Mesendoderm (in vitro differentiated cells): ENCODE measurements at regions not wholly inside any gene's neighbourhood (a gene's known extent, or its start where the extent isn't known, plus 50 kb on each side); places are given as distances from the start of the nearest gene placed in this dataset.

Experiments
- DNase-seq: peaks from one replicate; pipeline ENCODE4 v3.0.0; 2013
- H2AK5ac ChIP-seq: 2 replicates; pipeline ENCODE4 v1.6.1; 2013; ENCODE audit warnings: low read length, inconsistent platforms
- H2BK120ac ChIP-seq: 2 replicates; pipeline ENCODE4 v1.6.1; 2013; ENCODE audit warnings: low read depth, mild to moderate bottlenecking, low read length, moderate library complexity, mixed read lengths
- H2BK15ac ChIP-seq: replicated peaks from 2 replicates; pipeline ENCODE4 v1.6.1; 2013; ENCODE audit warnings: low read depth, mild to moderate bottlenecking, moderate library complexity
- H2BK5ac ChIP-seq: 2 replicates; pipeline ENCODE4 v1.6.1; 2013; ENCODE audit warnings: low read length, inconsistent platforms
- H3K18ac ChIP-seq: 2 replicates; pipeline ENCODE4 v1.6.1; 2013; ENCODE audit warnings: mild to moderate bottlenecking, low read length, mixed read lengths
- H3K23ac ChIP-seq: one replicate; pipeline ENCODE4 v1.6.1; 2013; ENCODE audit warnings: low read length
- H3K27ac ChIP-seq: 2 replicates; pipeline ENCODE4 v1.5.1; 2013; ENCODE audit warnings: low read depth, mild to moderate bottlenecking, inconsistent platforms, low read length, moderate library complexity
- H3K27me3 ChIP-seq: 2 replicates; pipeline ENCODE4 v1.6.1; 2013; ENCODE audit warnings: low read length, control low read depth, mild to moderate bottlenecking, inconsistent platforms; ENCODE audit not compliant: insufficient read depth, poor library complexity
- H3K36me3 ChIP-seq: 2 replicates; pipeline ENCODE4 v1.6.1; 2013; ENCODE audit warnings: low read length, inconsistent platforms; ENCODE audit not compliant: control insufficient read depth, insufficient read depth
- H3K4ac ChIP-seq: one replicate; pipeline ENCODE4 v1.6.1; 2013; ENCODE audit warnings: low read depth, mild to moderate bottlenecking, low read length, moderate library complexity
- H3K4me1 ChIP-seq: 2 replicates; pipeline ENCODE4 v1.6.1; 2013; ENCODE audit warnings: low read depth, low read length, inconsistent platforms; ENCODE audit not compliant: control insufficient read depth
- H3K4me2 ChIP-seq: 2 replicates; pipeline ENCODE4 v1.6.1; 2013; ENCODE audit warnings: low read length
- H3K4me3 ChIP-seq: 2 replicates; pipeline ENCODE4 v1.5.1; 2013; ENCODE audit warnings: mild to moderate bottlenecking, low read length
- H3K56ac ChIP-seq: one replicate; pipeline ENCODE4 v1.6.1; 2013; ENCODE audit warnings: low read length
- H3K79me1 ChIP-seq: 2 replicates; pipeline ENCODE4 v1.6.1; 2013; ENCODE audit warnings: low read length, inconsistent platforms
- H3K79me2 ChIP-seq: 2 replicates; pipeline ENCODE4 v1.6.1; 2013; ENCODE audit warnings: mild to moderate bottlenecking, low read length; ENCODE audit not compliant: control insufficient read depth, insufficient read depth
- H3K9ac ChIP-seq: 2 replicates; pipeline ENCODE4 v1.6.1; 2013; ENCODE audit warnings: low read length, inconsistent platforms
- H4K5ac ChIP-seq: one replicate; pipeline ENCODE4 v1.6.1; 2013; ENCODE audit warnings: low read length
- H4K8ac ChIP-seq: one replicate; pipeline ENCODE4 v1.6.1; 2013; ENCODE audit warnings: low read depth, mild to moderate bottlenecking, control low read depth, low read length, moderate library complexity
- WGBS: extraction: QIAGEN DNeasy Blood & Tissue Kit; methylation state at CpG from one replicate; pipeline ENCODE4 v1.1.7; 2013; ENCODE audit warnings: low lambda C conversion rate, missing lambda C conversion rate; ENCODE audit not compliant: insufficient coverage; ENCODE audit errors: extremely low coverage; 5-methylcytosine and 5-hydroxymethylcytosine counted together

DNA sequence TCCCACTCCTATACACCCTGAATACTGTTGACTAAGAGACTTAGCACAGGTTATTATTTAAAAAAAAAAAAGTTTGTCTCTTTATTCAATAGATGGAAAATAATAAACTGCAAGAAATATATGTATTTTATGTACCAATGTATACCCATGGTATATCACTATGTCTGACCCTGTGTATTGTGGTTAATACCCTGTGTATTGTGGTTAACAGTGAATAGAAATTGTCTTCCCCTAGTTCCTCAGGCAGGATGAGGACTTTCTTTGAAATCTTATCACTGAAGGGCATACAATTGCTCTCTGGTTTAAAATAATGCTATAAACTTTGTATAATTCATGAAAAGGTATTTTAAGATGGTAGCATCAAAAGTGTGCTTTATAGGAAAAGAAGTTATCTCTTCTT lies 80.0 kb upstream of the TMEM106B start:
- Histone ChIP-seq H3K36me3 (no peaks in the 10 kb centered on the region), H3K4me2 (no peak overlapping the region), H3K4me3 (no peak overlapping the region), H3K27ac (no peak overlapping the region), H4K8ac (no peak overlapping the region), H3K9ac (no peak overlapping the region), H3K56ac (no peak overlapping the region), H3K79me1 (no peaks in the 10 kb centered on the region), H3K23ac (no peak overlapping the region), H2BK15ac (no peak overlapping the region), H3K27me3 (no peaks in the 10 kb centered on the region), H3K4ac (no peak overlapping the region), H3K4me1 (no peaks in the 10 kb centered on the region), H2AK5ac (no peak overlapping the region), H3K79me2 (no peaks in the 10 kb centered on the region), H2BK5ac (no peak overlapping the region), H4K5ac (no peak overlapping the region), H3K18ac (no peak overlapping the region), H2BK120ac (no peak overlapping the region)
- no peak for DNase-seq

DNA sequence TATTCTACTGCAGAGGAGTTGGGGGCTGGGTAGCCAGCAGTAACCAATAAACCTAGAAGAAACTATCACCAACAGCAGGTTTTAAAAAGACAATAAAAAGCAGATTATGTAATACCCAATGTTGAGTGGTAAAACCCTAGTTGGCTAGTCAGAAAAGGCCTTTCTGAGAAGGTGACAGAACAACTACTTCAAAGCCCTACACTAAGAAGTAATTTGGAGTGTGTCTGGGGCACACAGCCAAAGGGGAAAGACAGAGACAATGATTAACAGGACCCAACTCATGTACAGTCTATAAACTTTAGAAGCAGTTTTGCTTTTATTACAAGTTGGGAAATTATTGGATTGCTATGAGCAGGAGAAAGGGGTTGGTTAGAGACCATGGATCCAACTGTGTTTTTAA lies 77.2 kb upstream of the TMEM106B start:
- H2BK5ac ChIP-seq, result no peak overlapping the region
- H3K27ac ChIP-seq, result no peak overlapping the region
- no peaks in the 10 kb centered on the region for H3K79me1 ChIP-seq
- H4K5ac ChIP-seq, result no peak overlapping the region
- H4K8ac ChIP-seq, result no peak overlapping the region
- no peak overlapping the region for H2BK120ac ChIP-seq
- H3K4me3 ChIP-seq, result no peak overlapping the region
- no peaks in the 10 kb centered on the region for H3K4me1 ChIP-seq
- H3K18ac ChIP-seq, result no peak overlapping the region
- H3K27me3 ChIP-seq, result no peaks in the 10 kb centered on the region
- no peaks in the 10 kb centered on the region for H3K36me3 ChIP-seq
- no peak overlapping the region for H2AK5ac ChIP-seq
- no peaks in the 10 kb centered on the region for H3K79me2 ChIP-seq
- no peak overlapping the region for H3K4me2 ChIP-seq
- DNase-seq, result no peak
- H2BK15ac ChIP-seq, result no peak overlapping the region
- H3K9ac ChIP-seq, result no peak overlapping the region
- no peak overlapping the region for H3K23ac ChIP-seq
- no peak overlapping the region for H3K56ac ChIP-seq
- H3K4ac ChIP-seq, result no peak overlapping the region

DNA sequence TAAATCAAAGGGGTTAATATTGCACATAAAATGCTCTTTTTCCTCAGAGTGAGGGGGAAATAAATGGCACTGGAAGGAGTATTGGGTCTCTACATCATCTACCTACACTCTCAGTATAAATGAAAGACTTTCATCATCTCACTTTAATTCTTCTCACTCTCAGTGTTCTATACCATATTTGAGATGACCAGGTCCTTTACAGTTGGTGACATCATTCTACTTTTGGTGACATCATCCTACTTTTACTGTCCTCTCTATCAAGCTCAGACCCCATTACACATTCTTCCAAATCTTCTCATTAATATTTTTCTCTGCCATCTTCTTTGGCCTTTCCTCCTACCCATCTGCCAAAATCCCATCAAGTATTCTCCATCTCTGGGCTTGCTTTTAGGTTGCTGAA lies 74.6 kb upstream of the TMEM106B start:
- no peak overlapping the region for H3K9ac ChIP-seq
- no peak overlapping the region for H2AK5ac ChIP-seq
- H3K36me3 ChIP-seq, result no peaks in the 10 kb centered on the region
- H2BK15ac ChIP-seq, result no peak overlapping the region
- no peak overlapping the region for H3K18ac ChIP-seq
- no peak overlapping the region for H2BK120ac ChIP-seq
- no peak overlapping the region for H3K4ac ChIP-seq
- H3K79me1 ChIP-seq, result no peaks in the 10 kb centered on the region
- H3K23ac ChIP-seq, result no peak overlapping the region
- H3K56ac ChIP-seq, result no peak overlapping the region
- H3K79me2 ChIP-seq, result no peaks in the 10 kb centered on the region
- no peak overlapping the region for H4K8ac ChIP-seq
- no peak overlapping the region for H3K4me2 ChIP-seq
- no peaks in the 10 kb centered on the region for H3K4me1 ChIP-seq
- no peak for DNase-seq
- H3K4me3 ChIP-seq, result no peak overlapping the region
- no peak overlapping the region for H4K5ac ChIP-seq
- no peaks in the 10 kb centered on the region for H3K27me3 ChIP-seq
- H3K27ac ChIP-seq, result no peak overlapping the region
- no peak overlapping the region for H2BK5ac ChIP-seq

DNA sequence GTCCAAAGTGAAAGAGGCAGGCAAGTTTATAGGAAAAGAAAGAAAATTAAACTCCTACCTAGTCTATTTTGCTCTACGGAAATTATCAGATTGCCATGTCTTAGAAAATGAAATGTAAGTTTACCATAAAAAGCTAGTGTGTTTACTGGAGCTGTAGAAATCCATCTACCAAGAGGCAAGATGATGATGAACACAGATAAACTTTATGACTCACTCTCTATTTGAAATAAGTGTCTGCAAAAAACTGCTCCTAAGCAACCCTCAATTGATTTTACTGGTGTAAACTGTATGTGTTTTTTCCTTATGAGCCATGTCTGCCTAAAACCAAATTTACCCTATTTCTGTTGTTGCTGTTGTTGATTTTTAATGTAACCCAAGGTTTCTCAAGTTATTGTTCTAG lies 73.8 kb upstream of the TMEM106B start:
- no peak for DNase-seq
- Histone ChIP-seq H4K8ac (no peak overlapping the region), H3K9ac (no peak overlapping the region), H2BK5ac (no peak overlapping the region), H3K18ac (no peak overlapping the region), H2BK120ac (no peak overlapping the region), H4K5ac (no peak overlapping the region), H3K56ac (no peak overlapping the region), H3K4ac (no peak overlapping the region), H3K4me2 (no peak overlapping the region), H3K36me3 (no peaks in the 10 kb centered on the region), H3K27me3 (no peaks in the 10 kb centered on the region), H3K27ac (no peak overlapping the region), H3K79me2 (no peaks in the 10 kb centered on the region), H2AK5ac (no peak overlapping the region), H3K4me3 (no peak overlapping the region), H2BK15ac (no peak overlapping the region), H3K23ac (no peak overlapping the region), H3K4me1 (no peaks in the 10 kb centered on the region), H3K79me1 (no peaks in the 10 kb centered on the region)
- WGBS, result no CpG with 5 or more reads among the region's 1 CpG

DNA sequence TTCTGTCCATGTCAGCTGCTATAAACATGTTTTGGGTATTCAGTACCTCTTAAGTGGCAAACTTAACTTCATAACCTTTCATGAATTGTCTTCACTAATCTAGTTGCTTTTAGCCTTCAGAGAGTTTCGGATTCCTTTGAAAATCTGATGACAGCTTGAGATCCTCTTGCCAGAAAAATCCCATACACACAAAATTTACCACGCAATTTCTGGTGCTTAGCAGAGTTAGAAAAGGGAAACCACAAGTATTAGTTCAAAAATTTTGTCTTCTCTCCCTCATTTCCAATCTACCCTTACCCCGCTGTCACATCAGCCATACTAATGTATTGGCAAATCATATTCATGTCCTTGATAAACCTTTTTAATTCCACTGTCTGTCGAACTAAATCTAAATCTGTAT lies 72.7 kb upstream of the TMEM106B start:
- no peaks in the 10 kb centered on the region for H3K79me1 ChIP-seq
- no peaks in the 10 kb centered on the region for H3K36me3 ChIP-seq
- no peak overlapping the region for H3K9ac ChIP-seq
- H3K4me3 ChIP-seq, result no peak overlapping the region
- no peak overlapping the region for H3K56ac ChIP-seq
- H2AK5ac ChIP-seq, result no peak overlapping the region
- DNase-seq, result no peak
- H2BK120ac ChIP-seq, result no peak overlapping the region
- H3K4me2 ChIP-seq, result no peak overlapping the region
- H3K4ac ChIP-seq, result no peak overlapping the region
- no CpG with 5 or more reads among the region's 4 CpGs for WGBS
- H4K8ac ChIP-seq, result no peak overlapping the region
- H3K4me1 ChIP-seq, result no peaks in the 10 kb centered on the region
- H3K27ac ChIP-seq, result no peak overlapping the region
- H3K27me3 ChIP-seq, result no peaks in the 10 kb centered on the region
- no peak overlapping the region for H4K5ac ChIP-seq
- no peak overlapping the region for H3K18ac ChIP-seq
- no peak overlapping the region for H2BK5ac ChIP-seq
- H3K79me2 ChIP-seq, result no peaks in the 10 kb centered on the region
- no peak overlapping the region for H2BK15ac ChIP-seq
- no peak overlapping the region for H3K23ac ChIP-seq

DNA sequence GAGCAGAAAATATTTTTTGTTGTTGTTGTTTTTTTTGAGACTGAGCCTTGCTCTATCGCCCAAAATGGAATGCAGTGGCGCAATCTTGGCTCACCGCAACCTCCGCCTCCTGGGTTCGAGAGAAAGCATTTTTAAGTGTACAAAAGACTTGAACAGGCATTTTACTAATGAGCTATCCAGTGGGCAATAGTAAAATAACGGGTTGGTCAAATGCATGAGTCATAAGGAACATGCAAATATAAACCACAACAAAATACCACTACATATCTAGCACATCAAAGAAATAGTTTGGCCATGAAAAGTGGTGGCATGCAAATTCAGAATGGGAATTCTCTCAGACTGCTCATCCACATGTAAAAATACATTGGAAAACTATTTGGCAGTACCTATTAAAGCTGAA lies 71.7 kb upstream of the TMEM106B start:
- H4K5ac ChIP-seq, result no peak overlapping the region
- H3K4me3 ChIP-seq, result no peak overlapping the region
- no peaks in the 10 kb centered on the region for H3K36me3 ChIP-seq
- no peak overlapping the region for H3K4me2 ChIP-seq
- H3K56ac ChIP-seq, result no peak overlapping the region
- H3K4me1 ChIP-seq, result no peaks in the 10 kb centered on the region
- H2AK5ac ChIP-seq, result no peak overlapping the region
- H2BK120ac ChIP-seq, result no peak overlapping the region
- WGBS, result no CpG with 5 or more reads among the region's 6 CpGs
- H3K4ac ChIP-seq, result no peak overlapping the region
- H2BK15ac ChIP-seq, result no peak overlapping the region
- no peak overlapping the region for H2BK5ac ChIP-seq
- H4K8ac ChIP-seq, result no peak overlapping the region
- no peaks in the 10 kb centered on the region for H3K79me1 ChIP-seq
- no peaks in the 10 kb centered on the region for H3K79me2 ChIP-seq
- no peak for DNase-seq
- no peak overlapping the region for H3K9ac ChIP-seq
- H3K18ac ChIP-seq, result no peak overlapping the region
- no peak overlapping the region for H3K27ac ChIP-seq
- H3K27me3 ChIP-seq, result no peaks in the 10 kb centered on the region
- no peak overlapping the region for H3K23ac ChIP-seq
